Activated naive CD4-positive, alpha-beta T cell treated with anti-CD3 and anti-CD28 coated beads, Interleukin-2, amount 50 U/mL, for 24 hours (primary cell): ENCODE measurements at regions not wholly inside any gene's neighbourhood (a gene's known extent, or its start where the extent isn't known, plus 50 kb on each side); places are given as distances from the start of the nearest gene placed in this dataset.

Experiments used
- H3K27ac Mint-ChIP-seq: one replicate; pipeline ENCODE4 v1.8.0; 2021; ENCODE audit warnings: mild to moderate bottlenecking, mixed read lengths
- H3K27me3 Mint-ChIP-seq: one replicate; pipeline ENCODE4 v1.8.0; 2021; ENCODE audit warnings: mixed read lengths
- H3K36me3 Mint-ChIP-seq: one replicate; pipeline ENCODE4 v1.8.0; 2021; ENCODE audit warnings: mixed read lengths
- H3K4me1 Mint-ChIP-seq: one replicate; pipeline ENCODE4 v1.8.0; 2021; ENCODE audit warnings: mixed read lengths
- H3K4me3 Mint-ChIP-seq: one replicate; pipeline ENCODE4 v1.8.0; 2021; ENCODE audit warnings: mild to moderate bottlenecking, mixed read lengths
- H3K9me3 Mint-ChIP-seq: one replicate; pipeline ENCODE4 v1.8.0; 2021; ENCODE audit warnings: mixed read lengths

DNA sequence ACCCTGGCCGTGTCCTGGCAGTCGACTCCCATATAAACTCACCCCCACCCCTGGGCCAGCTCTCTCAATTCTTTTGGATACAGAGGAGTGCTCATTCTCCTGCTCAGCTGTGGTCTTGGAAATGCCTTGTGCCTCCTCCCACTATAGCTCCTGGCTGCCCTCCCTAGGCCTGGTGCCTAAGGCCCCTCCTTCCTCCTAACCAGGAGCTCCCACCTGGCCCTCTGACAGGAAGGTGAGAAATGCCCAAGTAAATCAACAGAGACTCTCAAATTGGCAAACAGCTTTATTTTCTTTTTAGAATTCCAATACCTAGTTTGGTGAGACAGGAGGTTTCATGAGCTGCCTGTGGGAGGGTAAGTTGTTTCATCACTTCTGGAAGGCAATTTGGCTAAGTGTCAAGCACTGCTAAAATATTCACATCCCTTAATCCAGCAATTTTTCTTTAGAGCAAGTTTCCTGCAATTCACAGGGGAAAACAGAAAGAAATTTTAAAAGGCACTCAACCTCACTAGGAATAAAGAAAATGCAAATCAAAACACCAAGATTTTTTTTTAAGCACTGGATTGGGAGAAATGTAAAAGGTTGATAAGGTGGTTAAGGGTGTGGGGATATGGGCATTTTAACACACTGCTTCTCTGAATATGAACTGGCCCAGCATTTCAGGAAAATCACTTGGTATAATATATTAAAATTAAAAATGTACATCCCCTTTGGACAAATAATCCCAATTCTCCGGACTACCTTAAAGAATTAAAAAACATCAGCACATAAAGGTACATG is 209.7 kb upstream of the ARHGAP20 start:
- Mint-ChIP-seq H3K27me3 (no peaks in the 10 kb centered on the region), H3K4me3 (no peak overlapping the region), H3K27ac (no peak overlapping the region), H3K9me3 (no peaks in the 10 kb centered on the region), H3K36me3 (no peaks in the 10 kb centered on the region), H3K4me1 (peaks cover 11% of the 10 kb centered on the region)

DNA sequence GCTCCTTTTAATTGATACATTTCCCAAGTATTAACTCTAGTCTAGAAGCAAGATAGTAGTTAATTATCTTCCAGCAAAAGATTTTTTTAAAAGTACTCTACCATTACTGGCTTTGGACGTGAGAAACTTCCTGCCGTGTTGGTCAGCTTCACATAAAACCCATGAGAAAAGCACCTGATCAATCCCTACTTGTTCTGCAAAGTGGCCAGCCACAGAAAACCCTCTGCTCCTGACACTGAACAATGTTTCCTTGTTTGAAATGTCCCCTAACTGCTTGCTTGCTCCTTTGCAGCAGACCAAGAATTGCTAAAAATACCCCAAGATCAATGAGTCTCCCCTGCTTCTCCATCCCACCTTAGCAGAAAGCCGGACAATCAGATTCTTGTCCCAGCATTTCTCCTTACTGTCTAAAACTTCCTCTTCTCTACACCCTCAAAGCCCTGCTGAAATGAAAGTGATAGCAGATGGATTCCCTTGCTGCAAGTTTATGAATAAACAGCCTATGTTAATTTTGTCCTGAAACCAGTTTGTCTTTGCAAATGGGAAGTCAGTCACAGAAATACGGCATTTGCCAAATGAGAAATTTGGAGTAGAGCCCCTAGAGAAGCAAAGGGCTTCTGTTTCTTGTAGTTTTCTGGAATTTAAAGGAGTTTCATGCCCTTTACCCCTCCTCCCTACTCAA is 207.1 kb upstream of the ARHGAP20 start:
- peaks cover 11% of the 10 kb centered on the region for H3K4me1 Mint-ChIP-seq
- no peak overlapping the region for H3K27ac Mint-ChIP-seq
- no peak overlapping the region for H3K4me3 Mint-ChIP-seq
- H3K9me3 Mint-ChIP-seq: peaks cover 8% of the 10 kb centered on the region
- no peaks in the 10 kb centered on the region for H3K27me3 Mint-ChIP-seq
- H3K36me3 Mint-ChIP-seq: no peaks in the 10 kb centered on the region

DNA sequence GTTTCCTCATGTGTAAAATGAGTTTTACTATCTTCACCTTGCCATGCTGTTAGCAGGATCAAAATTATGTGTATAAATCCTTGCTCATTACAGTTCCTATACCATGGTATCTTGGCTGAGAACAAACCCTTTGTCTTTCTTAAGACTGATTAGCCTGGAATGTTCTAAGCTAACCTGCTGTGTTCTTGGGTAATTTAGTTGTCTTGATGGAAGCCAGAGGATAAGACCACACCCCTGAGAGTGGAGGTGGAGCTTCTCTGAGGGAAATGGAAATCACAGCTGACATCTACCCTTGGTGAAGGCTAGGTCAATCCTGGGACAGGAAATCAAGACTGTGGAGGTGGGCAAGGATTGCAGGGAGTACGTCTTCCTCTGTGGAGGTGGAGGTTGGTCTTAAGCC is 206.1 kb upstream of the ARHGAP20 start:
- Mint-ChIP-seq H3K27me3 (no peaks in the 10 kb centered on the region), H3K27ac (no peak overlapping the region), H3K9me3 (peaks cover 8% of the 10 kb centered on the region), H3K4me1 (peaks cover 11% of the 10 kb centered on the region), H3K4me3 (no peak overlapping the region), H3K36me3 (no peaks in the 10 kb centered on the region)

DNA sequence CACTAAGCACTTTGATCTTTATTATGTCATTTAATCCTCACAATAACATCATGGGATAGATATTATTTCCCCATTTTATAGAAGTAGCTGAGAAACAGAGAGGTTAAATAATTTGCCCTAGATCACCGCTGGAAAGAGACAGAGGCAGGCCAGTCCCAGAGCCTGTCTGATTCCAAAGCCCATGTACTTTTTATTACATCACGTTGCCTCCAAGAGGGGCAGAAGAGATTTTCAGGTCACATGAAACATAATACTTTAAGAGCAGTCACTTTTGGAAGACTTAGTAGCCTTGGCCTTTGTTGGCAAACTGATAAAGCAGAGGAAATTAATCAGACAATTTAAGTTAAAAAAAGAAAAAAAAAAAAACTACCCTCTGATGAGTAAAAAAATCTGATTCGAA is 200.2 kb upstream of the ARHGAP20 start:
- Mint-ChIP-seq H3K4me1 (peaks cover 23% of the 10 kb centered on the region), H3K4me3 (no peak overlapping the region), H3K27ac (no peak overlapping the region), H3K36me3 (no peaks in the 10 kb centered on the region), H3K27me3 (no peaks in the 10 kb centered on the region), H3K9me3 (peaks cover 8% of the 10 kb centered on the region)

DNA sequence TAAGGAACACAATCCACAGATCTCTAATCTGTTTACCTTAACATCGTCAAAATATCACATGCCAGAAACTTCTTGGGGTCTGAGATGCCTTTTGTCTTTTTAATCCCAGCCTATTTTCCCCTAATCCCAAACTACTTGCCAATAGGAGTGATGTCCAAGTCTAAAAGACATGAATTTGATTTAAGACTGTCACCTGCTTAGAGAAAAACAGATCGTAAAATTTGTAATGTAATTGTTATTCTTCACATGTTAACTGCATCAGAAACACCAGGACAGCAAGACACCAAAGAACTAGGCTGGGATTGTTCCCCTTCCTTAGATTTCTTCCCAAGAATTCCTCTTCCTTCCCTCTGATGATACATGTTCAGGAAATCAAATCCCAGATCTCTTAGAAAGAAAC is 198.1 kb upstream of the ARHGAP20 start:
- H3K4me3 Mint-ChIP-seq: no peak overlapping the region
- H3K9me3 Mint-ChIP-seq: peaks cover 7% of the 10 kb centered on the region
- H3K36me3 Mint-ChIP-seq: no peaks in the 10 kb centered on the region
- H3K4me1 Mint-ChIP-seq: peaks cover 34% of the 10 kb centered on the region
- H3K27ac Mint-ChIP-seq: no peak overlapping the region
- no peaks in the 10 kb centered on the region for H3K27me3 Mint-ChIP-seq

DNA sequence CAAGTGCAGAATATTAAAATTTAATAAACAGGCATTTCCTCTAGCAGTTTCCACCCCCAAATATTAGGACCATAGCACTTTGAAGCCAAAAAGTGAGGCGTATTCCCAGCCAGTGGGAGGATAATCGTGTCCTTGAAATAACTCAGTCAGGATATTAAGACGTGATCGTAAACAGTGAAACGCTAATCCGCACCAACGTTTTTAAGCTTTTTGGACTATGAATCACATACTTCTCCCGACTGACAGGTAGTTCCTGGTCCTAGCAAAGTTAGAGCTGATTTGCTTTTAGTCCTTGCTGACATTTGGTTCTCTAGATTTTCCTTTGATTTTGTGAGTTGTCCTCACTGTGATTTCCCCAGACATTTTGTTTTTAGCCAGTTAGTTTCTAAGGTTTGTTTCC is 197.1 kb upstream of the ARHGAP20 start:
- H3K36me3 Mint-ChIP-seq: peaks cover under 1% of the 10 kb centered on the region
- peaks cover 34% of the 10 kb centered on the region for H3K4me1 Mint-ChIP-seq
- no peaks in the 10 kb centered on the region for H3K27me3 Mint-ChIP-seq
- no peak overlapping the region for H3K4me3 Mint-ChIP-seq
- H3K9me3 Mint-ChIP-seq: no peaks in the 10 kb centered on the region
- H3K27ac Mint-ChIP-seq: no peak overlapping the region

DNA sequence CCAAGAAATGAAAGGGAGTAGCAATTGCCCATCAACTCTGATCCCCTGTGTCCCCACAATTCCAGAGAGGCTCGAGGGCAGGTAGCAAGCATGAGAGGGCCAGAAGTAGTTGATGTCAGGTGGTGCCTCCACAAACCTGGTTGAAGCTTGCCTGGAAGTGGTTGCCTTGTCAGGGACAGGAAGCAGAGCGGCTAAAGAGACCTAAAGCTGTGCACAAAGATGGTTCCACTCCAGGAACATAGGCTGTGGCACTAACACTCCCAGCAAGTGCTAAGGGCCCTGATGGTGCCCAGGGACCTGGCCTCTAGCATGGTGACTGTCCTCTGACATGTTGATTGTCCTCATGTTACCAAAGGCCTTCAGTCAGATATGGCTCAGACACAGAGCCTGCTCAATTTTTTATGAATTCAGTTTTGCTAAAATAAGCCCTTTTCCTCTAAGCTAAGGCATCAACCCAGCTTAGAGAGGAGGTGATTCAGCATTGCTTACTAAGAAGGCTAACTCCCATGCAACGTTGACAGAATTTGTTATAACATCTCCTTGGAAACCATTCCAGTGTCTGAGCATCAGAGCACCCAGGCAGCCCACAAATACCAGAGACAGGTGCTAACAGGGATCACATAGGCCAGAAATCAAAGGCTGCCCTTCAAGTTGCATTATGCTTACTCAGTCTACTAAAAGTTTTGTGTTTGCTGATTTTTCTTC is 196.3 kb upstream of the ARHGAP20 start:
- H3K36me3 Mint-ChIP-seq: peaks cover 4% of the 10 kb centered on the region
- peaks cover 34% of the 10 kb centered on the region for H3K4me1 Mint-ChIP-seq
- no peak overlapping the region for H3K27ac Mint-ChIP-seq
- H3K27me3 Mint-ChIP-seq: no peaks in the 10 kb centered on the region
- H3K4me3 Mint-ChIP-seq: peak overlapping the region; percentile 63
- H3K9me3 Mint-ChIP-seq: no peaks in the 10 kb centered on the region

DNA sequence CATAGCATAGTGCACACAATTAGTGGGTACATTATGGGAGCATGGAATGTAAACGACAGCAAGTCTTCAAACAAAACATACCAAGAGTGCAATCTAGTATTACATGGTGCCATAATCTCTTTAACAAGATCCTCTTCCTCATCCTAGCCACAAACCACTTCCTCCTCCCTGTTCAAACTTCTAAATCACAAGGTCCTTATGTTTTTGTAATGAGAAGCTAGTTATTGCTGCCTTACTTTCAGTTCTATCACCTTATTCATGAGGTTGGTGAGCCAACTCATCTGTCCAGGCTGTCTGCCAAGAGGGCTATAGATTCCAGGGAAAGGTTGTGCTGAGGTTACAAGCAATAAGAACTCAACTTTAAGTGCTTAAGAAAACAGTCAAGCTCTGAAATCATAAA is 195.4 kb upstream of the ARHGAP20 start:
- Mint-ChIP-seq H3K36me3 (peaks cover 4% of the 10 kb centered on the region), H3K4me3 (peak overlapping the region; percentile 63), H3K27ac (peak overlapping the region; percentile 33), H3K9me3 (no peaks in the 10 kb centered on the region), H3K4me1 (peaks cover 34% of the 10 kb centered on the region), H3K27me3 (no peaks in the 10 kb centered on the region)

DNA sequence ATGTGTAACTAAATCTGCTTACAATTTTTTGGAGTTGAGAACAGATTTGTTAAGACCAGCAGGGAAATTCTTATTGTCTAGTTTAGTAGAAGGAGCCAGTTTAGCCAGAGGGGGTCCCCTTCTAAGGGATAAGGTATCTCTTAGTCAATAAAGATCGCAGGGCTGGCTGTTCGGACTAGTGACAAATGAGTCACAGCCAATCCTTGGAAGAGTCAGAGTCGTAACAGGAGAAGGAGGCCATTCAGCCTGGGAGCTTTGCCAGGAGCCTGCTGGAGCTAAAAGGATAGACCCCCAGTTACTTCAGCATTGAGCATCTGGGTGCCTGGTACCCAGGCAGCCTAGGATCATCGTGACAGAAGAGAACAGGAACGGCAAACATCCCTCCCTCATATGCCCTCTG is 191.6 kb upstream of the ARHGAP20 start:
- no peaks in the 10 kb centered on the region for H3K9me3 Mint-ChIP-seq
- no peak overlapping the region for H3K4me3 Mint-ChIP-seq
- peaks cover 4% of the 10 kb centered on the region for H3K36me3 Mint-ChIP-seq
- no peaks in the 10 kb centered on the region for H3K27me3 Mint-ChIP-seq
- peaks cover 25% of the 10 kb centered on the region for H3K4me1 Mint-ChIP-seq
- H3K27ac Mint-ChIP-seq: no peak overlapping the region

DNA sequence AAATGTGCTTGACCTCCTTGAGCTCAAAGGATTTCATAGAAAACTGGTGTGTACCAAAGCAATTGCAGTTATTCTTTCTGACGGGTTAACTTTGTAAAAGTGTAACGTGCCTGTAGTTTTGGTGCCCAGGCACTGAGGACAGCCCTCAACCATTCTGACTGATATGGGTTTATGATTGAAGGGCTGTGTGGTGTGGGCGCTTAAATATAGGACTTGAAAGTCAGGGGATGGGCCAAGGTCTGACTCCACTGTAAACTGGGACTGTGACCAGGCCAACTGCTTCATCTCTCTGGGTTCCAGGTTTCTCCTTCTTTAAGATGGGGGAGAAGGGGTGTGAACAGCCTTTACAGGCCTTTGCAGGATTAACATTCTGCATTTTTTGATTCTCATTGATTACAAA is 191.1 kb upstream of the ARHGAP20 start:
- Mint-ChIP-seq H3K4me3 (no peak overlapping the region), H3K4me1 (peaks cover 21% of the 10 kb centered on the region), H3K27ac (no peak overlapping the region), H3K36me3 (peaks cover 4% of the 10 kb centered on the region), H3K27me3 (no peaks in the 10 kb centered on the region), H3K9me3 (no peaks in the 10 kb centered on the region)

DNA sequence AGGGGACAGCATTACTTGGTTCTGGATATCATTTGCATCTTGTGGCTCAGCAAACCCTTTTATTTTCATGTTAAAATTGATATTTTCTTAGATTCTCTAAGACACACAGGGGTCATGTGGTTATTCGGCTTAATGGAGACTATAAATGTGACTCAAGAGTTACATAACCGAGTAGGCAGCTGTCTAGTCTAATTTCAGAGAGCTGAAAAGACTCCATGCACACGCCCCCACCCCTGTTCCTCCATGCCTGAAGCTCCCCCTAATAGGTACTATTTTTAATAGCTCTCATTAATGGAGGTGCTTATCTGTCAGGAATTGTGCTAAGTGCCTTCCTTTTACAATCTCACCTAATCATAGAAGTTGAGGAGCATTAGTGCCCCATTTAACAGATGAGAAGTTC is 189.2 kb upstream of the ARHGAP20 start:
- Mint-ChIP-seq H3K4me1 (peaks cover 4% of the 10 kb centered on the region), H3K9me3 (no peaks in the 10 kb centered on the region), H3K27me3 (no peaks in the 10 kb centered on the region), H3K36me3 (peaks cover 4% of the 10 kb centered on the region), H3K27ac (no peak overlapping the region), H3K4me3 (no peak overlapping the region)

DNA sequence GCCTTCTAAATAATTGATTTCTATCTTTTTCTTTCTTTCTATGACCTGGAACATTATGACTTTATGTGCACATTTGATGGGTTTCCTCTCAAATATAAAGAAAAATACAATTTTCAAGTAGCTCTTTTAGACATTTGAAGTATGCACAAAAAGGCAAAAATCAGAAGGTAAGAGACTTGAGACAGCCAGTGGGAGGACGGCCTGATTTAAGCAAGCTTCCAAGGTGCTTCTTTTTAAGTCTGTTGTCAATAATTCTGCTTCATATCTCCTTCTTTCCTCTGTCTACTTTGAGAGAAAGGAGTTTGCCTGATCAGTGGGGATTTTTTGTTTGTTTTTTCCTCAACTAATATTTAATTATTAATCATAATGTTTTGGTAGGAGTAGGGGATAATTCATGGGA is 188.2 kb upstream of the ARHGAP20 start:
- Mint-ChIP-seq H3K36me3 (peaks cover 4% of the 10 kb centered on the region), H3K27ac (no peak overlapping the region), H3K9me3 (no peaks in the 10 kb centered on the region), H3K4me1 (no peaks in the 10 kb centered on the region), H3K27me3 (no peaks in the 10 kb centered on the region), H3K4me3 (no peak overlapping the region)

DNA sequence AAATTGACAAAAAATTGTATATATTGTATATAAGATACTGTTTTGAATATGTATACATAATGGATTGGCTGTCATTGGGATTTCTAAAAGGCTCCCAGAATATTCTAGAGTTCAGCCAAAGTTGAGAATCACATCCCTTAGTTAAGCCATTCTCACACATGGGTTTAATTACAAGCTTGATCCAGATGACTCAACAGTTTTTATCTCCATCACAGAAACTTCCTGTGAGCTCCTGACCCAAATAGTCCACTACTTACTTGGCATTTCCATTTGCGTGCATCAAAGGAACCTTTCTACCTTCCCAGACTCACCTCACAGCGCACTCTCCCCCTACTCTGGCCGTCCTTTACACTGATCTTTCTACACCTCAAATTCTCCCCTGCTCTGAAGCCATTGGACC is 184.8 kb upstream of the ARHGAP20 start:
- H3K4me1 Mint-ChIP-seq: no peaks in the 10 kb centered on the region
- H3K27ac Mint-ChIP-seq: no peak overlapping the region
- H3K9me3 Mint-ChIP-seq: no peaks in the 10 kb centered on the region
- H3K36me3 Mint-ChIP-seq: no peaks in the 10 kb centered on the region
- no peak overlapping the region for H3K4me3 Mint-ChIP-seq
- no peaks in the 10 kb centered on the region for H3K27me3 Mint-ChIP-seq

DNA sequence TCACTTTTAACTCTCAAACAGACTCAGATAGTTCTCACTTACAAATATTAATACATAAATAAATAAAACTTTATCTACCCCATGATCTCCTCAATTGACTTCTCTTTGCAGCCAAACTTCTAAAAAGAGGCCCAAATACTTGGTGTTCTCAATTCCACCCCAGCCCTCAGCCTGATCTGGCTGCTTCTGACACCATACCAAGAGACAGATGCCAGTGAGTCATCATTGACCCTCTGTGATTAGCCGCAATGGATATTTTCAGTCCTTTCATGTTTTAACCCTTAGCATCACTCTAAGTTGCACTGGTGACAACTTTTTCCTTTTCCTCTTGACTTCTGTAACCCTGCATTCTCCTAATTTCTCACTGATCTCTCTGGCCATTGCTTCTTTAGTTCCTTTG is 184.1 kb upstream of the ARHGAP20 start:
- no peaks in the 10 kb centered on the region for H3K9me3 Mint-ChIP-seq
- H3K27ac Mint-ChIP-seq: no peak overlapping the region
- no peaks in the 10 kb centered on the region for H3K27me3 Mint-ChIP-seq
- H3K36me3 Mint-ChIP-seq: no peaks in the 10 kb centered on the region
- H3K4me3 Mint-ChIP-seq: no peak overlapping the region
- no peaks in the 10 kb centered on the region for H3K4me1 Mint-ChIP-seq

DNA sequence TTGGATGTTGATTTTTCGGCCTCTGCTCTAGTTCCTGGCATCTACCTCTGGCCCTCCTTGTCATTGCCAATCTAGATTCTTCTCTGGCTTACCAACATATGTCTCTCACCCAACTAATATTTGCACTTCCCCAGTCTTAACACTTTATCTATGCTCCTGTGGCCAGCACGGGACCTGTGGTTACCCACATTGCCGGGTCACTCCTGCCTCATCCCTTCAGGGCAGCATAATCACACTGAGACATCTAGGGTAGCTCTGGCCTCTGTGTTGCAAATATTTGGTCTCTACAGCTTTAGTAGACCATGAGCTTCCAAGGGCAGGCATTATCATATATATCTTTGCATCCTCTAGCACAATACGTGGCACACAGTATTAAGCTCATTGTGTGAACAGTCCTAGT is 182.0 kb upstream of the ARHGAP20 start:
- Mint-ChIP-seq H3K4me3 (no peak overlapping the region), H3K27me3 (no peaks in the 10 kb centered on the region), H3K36me3 (no peaks in the 10 kb centered on the region), H3K4me1 (no peaks in the 10 kb centered on the region), H3K9me3 (no peaks in the 10 kb centered on the region), H3K27ac (no peak overlapping the region)

DNA sequence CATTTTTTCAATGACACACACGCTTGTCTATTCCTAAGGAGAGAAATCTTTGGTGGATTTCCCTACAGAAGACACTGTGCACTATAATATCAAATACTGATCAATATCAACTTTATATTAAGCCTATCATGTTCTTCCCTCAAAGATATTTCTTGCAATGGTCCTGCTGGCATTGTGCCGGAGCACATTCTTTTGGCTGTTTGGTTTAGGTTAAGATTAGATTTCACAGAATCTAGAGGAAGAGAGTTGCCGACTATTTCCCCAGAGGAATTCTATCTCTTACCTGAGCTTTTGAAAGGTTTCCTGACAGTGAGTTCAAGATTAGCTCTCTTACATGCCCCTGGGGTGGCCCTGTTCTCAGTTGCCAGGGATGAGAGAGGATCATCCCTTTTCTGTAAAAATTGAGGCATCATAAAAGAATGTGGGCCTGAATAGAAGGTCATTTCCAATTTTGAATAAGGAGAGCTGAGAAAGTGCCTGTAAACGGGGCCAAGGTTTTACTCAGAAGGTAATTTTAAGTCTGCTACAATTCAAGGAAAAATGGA is 180.6 kb upstream of the ARHGAP20 start:
- no peaks in the 10 kb centered on the region for H3K27me3 Mint-ChIP-seq
- H3K9me3 Mint-ChIP-seq: no peaks in the 10 kb centered on the region
- H3K4me3 Mint-ChIP-seq: no peak overlapping the region
- H3K4me1 Mint-ChIP-seq: no peaks in the 10 kb centered on the region
- H3K27ac Mint-ChIP-seq: no peak overlapping the region
- no peaks in the 10 kb centered on the region for H3K36me3 Mint-ChIP-seq
